Body of pancreas (tissue), 4 donors: ENCODE measurements at regions not wholly inside any gene's neighbourhood (a gene's known extent, or its start where the extent isn't known, plus 50 kb on each side); places are given as distances from the start of the nearest gene placed in this dataset.

Source experiments
- POLR2A ChIP-seq, 3 donors: fragments of 450-650 bp; IDR thresholded peaks; one replicate each; pipeline ENCODE4 v1.6.1; 2016; ENCODE audit warnings: antibody characterized with exemption in 3 of 3, mild to moderate bottlenecking in 2 of 3
- TF ChIP-seq, protein P1 (sequence below), 7 experiments: fragments of 450-650 bp in 4 of 7; fragments of 200-600 bp in 3 of 7; sonication (generic) in 3 of 7; IDR thresholded peaks; one replicate each; pipeline ENCODE4 v1.5.1; 2016 to 2019; ENCODE audit warnings: antibody characterized with exemption in 7 of 7

DNA sequence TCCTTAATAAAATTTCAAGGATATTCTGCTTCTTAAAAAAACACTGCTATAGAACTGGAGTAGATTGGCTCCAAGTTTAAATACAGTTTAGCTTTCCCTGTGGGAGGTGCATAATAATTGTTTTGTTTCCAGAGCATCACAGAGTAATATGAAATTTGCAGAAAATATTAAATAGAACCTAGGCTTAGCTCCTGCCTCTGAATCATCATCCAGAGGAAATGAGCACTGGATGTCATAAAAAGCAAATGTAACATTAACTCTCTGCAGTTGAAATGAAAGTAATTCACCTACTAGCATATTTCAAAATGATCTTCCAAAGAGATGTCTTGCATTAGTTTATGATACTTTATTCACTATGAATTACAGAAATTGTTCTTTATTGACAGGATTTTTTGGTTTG lies 769.8 kb downstream of the C12orf50 start:
- TF ChIP-seq, protein P1, sequence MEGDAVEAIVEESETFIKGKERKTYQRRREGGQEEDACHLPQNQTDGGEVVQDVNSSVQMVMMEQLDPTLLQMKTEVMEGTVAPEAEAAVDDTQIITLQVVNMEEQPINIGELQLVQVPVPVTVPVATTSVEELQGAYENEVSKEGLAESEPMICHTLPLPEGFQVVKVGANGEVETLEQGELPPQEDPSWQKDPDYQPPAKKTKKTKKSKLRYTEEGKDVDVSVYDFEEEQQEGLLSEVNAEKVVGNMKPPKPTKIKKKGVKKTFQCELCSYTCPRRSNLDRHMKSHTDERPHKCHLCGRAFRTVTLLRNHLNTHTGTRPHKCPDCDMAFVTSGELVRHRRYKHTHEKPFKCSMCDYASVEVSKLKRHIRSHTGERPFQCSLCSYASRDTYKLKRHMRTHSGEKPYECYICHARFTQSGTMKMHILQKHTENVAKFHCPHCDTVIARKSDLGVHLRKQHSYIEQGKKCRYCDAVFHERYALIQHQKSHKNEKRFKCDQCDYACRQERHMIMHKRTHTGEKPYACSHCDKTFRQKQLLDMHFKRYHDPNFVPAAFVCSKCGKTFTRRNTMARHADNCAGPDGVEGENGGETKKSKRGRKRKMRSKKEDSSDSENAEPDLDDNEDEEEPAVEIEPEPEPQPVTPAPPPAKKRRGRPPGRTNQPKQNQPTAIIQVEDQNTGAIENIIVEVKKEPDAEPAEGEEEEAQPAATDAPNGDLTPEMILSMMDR (IDR thresholded peaks at IDR 0.05): no peak
- TF ChIP-seq POLR2A (IDR thresholded peaks at IDR 0.05): no peak
